GM21381 (cell line): ENCODE measurements at regions not wholly inside any gene's neighbourhood (a gene's known extent, or its start where the extent isn't known, plus 50 kb on each side); places are given as distances from the start of the nearest gene placed in this dataset.

Experiments
- ATAC-seq: cut with Tn5 transposase; IDR thresholded peaks from one replicate; pipeline ENCODE4 v1.9.1; 2021; ENCODE audit warnings: mild to moderate bottlenecking, moderate library complexity; ENCODE audit not compliant: unreplicated experiment

DNA sequence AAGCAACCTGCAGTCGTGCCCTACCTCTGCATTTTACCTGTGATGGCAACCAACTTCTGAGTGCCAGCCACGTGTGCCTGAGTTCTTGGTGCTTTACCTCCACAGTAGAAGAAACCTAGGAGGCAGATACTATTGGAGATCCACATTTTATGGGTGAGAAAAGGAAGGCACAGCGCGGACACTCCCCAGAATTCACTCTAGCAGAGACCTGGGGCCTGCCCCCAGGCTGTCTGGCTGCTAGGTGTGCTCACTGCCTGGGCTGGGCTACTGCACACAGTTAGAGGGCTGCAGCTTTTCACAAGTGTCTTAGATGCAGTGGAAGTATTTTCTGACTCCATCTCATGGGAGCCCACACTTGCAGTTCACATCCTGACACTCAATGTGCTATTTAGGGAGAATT lies 598.8 kb upstream of the ADAMTS16 start:
- no peak for ATAC-seq

DNA sequence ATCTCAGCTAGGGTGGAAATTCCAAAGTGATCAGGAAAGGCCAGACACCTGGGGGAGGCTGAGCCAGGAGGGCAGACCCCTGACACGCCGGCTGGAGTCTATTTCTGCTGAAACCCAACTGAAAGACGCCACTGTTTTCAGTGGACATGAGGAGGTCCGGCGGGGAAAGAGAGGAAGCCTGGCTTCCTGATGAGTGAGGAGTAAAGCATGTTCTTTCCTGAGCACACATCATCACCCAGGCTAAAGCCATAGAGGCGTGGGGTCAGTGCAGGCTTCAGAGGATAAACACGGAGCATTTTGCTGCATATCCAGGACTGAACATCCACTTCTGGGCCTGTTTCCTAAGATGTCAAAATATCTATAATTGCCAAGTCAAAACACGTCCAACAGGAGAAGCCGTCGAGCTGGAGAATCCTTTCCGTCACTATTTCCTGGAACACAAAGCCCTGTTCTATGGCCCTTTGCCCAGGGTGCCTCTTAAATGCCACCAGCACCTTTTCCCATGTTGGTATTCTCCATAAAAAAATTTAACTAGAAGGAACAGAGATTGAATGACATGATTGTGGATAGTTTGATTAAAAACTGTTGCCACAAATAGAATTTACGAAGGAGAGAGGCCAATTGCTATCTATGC lies 597.9 kb upstream of the ADAMTS16 start:
- ATAC-seq: no peak

DNA sequence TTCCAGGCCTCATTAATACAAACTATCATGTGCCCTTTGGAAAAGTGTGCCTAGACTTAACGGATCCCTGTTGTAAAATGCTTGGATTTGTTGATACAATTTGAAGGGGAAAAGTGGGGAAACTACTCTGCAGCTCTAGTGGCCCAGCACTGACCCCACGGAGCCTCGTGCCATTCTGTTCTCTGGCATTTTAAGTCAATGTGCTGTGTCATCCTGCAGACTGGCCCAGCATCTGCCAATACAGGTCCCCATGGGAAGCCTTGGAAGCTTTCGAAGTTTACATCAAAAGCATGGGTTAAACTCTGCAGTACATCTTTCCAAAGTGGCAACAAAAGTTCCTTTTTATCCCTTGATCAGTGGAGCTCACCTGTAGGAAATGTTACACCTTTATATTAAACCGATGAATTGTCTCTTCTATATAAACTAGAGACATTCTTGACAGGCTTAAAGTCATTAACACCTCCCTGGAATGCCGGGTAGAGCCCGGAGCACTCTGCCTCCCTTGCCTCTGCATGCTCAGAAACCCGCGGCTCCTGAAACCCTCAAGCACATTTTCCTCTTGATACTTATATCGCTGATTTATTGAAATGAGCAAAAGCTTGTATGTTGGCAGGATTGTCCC lies 596.0 kb upstream of the ADAMTS16 start:
- no peak for ATAC-seq

DNA sequence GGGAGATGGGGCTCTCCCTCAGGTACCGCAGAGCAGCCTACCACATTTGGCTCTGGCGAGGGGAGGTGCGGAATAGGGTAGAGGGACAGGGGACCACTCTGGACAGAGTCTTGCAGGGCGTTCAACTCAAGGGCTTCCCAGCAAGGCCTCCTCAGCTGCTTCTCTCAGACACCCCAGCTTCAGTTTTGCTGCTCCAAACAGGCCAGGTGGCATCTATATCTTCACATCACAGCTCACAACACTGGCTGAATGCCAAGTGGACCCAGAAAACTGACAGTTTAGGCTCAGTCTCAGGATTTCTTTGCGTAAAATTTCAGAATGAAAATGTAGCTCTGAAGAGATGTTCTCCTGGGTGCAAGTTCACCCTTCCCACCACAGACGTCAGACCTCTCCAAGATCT lies 592.6 kb upstream of the ADAMTS16 start:
- ATAC-seq: no peak

DNA sequence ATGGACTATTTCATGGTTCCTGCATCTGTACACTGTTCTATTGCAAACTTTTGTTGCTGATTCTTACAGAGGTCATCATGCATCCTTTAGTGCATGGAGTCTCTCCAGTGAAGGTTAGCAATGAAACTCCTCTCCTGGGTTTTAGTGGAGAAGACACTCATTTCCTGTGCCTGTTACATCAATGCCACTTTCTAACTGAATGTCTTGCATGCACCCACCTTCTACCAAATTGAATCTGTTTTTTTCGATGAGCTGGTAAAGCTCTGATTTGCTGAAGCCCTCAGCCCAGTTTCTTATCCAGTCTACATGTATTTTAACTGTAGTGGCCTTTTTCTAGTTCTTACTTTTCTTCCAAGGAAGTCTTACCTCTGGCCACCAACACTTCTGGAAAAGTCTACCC lies 591.8 kb upstream of the ADAMTS16 start:
- ATAC-seq: no peak

DNA sequence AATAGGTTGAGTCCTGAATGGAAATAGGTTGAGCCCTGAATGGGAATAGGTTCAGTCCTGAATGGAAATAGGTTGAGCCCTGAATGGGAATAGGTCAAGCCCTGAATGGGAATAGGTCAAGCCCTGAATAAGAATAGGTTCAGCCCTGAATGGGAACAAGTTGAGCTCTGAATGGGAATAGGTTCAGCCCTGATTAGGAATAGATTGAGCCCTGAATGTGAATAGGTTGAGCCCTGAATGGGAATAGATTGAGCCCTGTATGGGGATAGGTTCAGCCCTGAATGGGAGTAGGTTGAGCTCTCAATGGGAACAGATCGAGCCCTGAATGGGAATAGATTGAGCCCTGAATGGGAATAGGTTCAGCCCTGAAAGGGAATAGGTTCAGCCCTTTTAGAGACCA lies 590.8 kb upstream of the ADAMTS16 start:
- ATAC-seq: no peak

DNA sequence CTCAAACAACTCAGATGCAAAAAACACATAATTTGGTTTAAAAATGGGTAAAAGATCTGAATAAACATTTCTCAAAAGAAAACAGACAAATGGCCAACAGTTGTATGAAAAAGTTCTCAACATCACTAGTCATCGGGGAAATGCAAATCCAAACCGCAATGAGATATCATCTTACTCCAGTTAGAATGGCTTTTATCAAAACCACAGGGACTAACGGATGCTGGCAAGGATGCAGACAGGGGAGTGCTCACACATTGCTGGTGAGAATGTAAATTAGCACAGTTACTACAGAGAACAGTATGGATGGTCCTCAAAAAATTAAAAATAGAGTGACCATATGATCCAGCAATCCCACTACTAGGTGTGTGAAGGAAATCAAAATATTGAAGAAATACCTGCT lies 589.1 kb upstream of the ADAMTS16 start:
- ATAC-seq: no peak

DNA sequence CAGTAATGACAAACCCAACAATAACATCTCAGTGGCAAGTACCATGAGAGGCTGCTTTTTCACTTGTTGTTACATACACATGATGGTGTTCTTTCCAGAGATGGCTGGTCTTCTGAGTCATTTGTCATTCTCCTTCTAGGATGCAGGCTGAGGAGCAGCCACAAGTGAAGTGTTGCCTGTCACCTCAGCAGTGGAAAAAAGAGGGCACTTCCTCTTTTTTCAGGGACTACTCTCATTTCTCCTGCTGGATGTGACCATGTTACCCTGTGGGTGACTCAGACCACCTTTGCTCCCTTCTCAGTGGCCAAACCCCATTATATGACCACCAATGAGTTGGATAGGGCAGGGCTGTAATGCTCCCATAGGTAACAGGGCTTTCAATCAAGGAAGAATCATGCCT lies 587.0 kb upstream of the ADAMTS16 start:
- no peak for ATAC-seq

DNA sequence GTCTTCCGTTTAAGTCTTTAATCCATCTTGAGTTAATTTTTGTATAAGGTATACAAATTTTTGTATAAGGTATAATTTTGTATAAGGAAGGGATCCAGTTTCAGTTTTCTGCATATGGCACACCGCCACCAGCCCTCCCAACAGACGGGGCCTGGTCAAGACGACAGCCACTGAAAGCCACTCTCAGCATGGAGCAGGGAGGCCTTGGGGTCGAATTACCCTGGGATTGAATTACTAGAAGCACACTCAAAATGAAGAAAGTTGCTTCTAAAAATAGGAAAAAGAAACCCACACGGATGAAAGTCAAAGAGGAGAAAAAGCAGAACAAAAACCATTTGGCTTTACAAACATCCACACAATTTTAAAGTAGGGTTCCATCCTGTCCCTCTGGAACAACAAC lies 586.2 kb upstream of the ADAMTS16 start:
- no peak for ATAC-seq

DNA sequence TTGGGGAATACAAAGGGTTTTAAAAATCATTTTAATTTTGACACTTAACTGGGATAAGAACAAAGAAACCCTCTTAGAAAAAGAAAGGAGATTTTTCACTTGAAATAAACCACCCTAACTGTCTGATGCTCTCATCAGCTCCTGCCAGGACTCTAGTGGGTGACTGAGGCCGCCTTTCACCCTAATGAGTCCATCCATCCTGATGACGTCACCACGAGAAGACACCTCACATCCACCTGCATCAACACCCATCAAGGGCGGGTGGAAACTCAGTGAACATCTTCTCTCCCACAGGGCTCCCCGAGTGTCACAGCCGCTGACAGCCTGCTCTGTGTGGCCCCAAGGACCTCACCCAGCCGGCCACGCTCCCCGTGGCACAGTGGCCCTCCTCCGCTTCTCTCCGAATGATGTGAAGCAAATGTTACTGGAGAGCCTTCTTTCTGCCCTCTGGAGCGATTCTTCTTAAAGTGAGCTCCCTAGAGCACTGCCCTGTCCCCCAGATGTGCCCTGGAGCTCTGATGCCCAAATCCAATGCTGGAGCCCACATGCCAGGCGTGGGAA lies 584.3 kb upstream of the ADAMTS16 start:
- ATAC-seq: no peak

DNA sequence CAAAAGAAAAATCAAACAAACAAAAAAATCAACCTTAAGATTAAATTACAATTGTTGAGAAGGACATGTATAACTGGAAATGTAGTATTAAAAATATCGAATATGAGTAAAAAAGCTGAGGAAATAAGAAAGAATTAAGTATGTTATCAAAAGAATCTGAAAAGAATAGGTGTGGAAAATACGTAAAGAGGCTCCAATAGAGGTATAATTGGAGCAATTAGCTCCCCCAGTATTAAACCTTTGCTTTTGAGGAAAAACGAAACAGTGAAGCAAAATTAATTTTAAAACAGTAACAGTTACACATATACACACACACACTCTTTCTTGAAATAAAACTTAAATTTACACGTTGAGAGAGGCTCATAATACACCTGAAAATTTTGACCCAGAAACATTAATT lies 578.7 kb upstream of the ADAMTS16 start:
- ATAC-seq: no peak

DNA sequence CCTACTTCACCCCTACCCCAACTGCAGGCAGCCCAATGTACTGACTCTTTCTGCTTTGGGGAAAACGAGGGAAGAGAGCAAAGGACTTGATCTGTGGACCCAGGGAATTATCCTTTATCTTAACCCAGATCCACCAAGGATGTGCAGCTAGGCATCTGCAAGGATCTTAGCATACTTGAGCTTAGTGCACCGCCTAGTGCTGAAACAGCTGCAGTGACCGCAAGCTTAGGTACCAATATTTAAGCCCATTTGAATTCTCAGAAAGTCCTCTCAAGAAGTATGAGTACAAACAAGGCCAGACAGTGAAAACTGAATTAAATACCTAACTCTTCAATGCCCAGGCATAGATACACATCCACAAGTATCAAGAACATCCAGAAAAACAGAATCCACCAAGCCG lies 576.7 kb upstream of the ADAMTS16 start:
- no peak for ATAC-seq

DNA sequence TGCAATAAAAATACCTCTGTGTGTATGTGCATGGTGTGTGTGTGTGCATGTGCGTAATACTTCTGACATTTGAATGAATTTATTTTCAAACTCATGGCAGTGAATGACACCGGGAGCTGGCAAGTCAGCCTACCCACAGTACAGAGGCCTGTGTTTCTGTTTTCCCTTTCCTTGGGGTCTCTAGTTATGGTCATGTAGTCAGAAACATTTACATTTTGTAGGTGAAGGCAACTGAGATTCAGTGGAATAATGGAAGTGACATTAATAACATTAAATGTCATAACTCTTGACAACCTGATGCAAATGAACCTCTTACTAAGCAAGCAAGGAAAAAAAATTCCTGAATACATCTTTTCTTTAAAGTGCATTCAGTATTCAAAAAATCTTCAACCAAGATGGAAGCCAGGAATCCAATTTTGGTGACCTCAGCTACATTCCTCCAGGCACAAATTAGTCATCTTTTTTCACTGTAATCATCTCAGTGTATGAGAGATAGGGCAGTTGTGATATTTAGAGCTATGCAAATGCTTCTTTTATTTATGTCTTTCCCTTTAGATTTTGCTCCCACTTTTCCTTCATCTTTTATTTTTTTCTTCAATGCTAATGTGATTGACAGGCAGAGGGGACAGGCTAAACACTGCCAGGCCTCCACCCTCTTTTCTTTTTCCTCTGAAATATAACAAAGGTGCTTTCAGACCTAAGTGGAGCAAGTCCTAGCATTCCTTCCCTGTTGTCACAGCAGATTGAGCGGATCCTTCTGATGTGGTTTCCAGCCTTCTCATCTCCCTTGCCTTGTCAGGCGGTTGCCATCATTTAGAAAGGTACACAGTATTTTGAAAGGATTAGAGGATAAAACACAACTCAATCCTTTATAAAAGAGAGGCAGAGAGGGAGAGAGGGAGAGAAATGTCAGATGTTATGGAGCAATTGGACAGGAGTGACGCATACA lies 569.8 kb upstream of the ADAMTS16 start:
- no peak for ATAC-seq

DNA sequence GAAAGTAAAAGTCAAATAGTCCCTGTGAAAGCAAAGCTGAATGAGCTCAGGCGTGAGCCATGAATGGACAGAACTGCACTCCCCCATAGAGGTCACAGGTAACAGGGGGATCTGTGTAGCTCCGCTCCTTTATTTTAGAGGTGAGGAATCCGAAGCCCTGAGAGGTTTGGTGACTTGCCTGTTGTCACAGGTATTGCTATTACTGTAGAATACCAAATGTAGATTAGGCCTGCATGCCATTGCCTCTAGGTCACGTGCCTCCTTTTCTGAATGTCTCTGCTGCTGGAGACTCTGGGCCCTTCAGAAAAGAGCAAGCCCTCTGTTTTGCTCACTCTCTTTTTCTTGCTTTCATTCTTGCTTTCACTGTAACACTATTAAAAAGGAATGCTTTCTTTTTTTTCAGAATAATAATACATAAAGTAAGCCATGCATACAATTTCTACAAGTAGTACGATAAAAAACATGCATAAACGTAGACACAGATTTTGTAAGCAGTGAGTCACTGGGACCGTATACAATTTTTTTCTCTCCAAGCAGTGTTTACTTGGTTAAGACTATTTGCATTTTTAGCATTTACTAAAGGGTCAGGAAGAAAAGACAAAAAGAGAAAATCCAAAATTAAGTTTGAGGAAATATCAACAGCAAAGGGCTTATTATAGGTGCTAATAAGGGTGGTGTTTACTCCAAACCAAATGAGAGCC lies 568.7 kb upstream of the ADAMTS16 start:
- no peak for ATAC-seq

DNA sequence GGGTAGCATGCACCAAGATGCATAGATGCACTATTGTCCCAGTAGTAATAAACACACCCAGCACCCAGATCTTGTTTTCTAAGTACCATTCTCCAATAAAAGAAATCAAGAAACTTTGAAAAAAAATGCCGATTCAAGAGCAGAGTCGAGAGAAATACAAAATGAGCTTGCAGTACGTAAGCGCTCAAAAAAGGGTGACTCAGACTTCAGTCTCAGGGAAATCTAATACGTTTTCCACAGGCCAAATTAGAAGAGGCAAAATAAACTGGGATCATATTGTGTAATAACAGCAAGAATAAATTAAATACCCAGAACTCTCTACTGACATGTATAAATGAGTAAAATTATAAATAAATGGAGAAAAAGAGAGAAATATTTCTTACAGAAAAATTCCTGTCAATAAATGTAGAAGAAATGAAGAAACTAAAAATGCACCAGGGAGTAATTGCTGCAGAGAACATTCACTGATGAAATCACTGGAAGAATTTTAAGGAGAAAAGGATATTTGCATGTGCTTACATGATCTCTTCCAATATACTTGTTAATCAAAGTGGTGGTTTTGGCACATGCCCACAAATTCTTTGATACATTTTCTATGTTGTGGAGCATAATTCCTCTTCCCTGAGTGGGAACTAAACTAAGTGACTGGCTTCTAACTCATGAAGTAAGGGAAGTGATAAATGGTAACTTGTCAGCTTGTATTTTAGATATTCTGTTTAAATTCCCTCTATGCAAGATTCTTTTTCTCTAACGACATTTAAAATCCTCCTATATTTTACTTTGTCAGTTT lies 567.6 kb upstream of the ADAMTS16 start:
- ATAC-seq: no peak

DNA sequence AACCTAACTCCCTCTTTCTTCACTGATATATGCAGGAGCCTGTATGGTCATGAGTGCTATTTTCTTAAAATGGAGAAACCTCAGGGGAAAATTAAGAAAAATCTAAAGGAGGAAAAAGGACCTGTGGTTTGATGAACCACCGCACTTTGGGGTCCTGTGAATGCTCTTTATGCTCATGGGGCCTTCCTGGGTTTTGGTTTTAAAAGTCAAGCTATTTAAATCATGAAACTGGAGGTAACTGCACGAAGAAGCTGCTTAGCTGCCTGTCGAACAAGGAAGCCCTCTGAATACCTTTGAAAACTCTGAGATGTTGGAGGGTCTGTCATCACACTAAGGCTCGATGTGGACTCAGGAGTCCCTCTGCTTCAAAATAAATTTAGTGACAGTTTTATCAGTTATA lies 564.5 kb upstream of the ADAMTS16 start:
- ATAC-seq: no peak

DNA sequence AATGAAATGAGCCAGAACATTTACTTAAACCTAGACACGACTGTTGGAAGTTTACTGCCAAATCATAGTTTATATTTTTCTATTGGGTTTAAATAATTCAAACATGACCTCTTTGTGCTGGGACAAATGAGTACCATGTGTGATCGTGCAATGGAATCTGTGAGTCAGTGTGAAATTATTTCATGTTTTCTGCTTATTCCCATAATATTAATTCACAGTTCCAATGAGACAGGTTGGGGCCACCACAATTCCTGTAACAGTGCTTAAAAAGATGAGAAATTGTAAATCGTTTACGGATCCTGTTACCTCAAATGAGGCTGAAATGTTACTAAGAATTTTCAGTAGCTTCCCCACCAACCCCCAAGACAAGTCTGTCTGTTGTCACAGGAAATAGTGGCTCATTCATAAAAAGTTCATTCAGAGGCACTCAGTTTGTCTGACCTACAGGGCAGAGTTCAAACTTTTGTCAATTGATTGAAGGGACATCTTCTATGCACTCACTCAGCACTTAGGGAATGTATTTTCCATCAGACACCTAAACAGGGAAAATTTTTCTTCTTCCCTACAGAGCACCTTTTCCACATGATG lies 563.9 kb upstream of the ADAMTS16 start:
- ATAC-seq: no peak

DNA sequence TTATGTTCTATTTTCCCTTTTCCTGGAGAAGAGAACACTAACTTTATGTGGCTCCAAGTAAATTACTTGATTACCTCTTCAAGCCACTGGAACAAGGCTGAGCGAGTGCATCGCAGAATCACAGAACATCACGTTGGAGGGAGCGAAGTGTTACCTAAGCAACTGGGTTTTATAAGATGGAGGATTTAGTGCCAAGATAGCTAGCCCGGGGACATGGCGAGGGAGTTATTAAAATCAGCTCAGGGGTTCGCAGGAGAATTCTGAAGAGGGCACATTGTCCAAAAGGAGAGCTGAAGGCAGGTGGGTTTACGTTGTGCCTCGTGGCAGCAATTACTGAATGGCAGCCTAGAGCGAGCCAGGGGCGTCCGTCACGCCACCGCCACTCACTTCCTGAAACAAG lies 563.2 kb upstream of the ADAMTS16 start:
- ATAC-seq: no peak

DNA sequence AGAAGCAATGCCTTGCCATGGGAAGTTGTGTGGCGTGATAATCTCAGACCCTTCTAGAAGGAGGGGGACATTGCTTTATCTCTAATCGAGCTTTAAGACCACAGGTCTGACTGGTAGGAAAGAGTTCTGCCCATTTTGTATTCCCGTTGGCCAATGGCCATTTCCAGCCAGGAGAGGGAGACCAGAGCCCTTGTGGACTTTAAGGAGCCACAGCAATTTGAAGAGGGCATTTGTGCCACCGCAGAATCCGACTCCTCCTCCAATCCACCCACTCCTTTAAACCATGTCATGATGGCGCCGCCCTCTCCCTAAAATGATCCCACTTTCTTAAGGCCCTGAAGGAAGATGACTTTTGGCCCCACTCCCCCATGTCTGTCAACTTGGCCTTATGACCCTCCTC lies 560.5 kb upstream of the ADAMTS16 start:
- no peak for ATAC-seq

DNA sequence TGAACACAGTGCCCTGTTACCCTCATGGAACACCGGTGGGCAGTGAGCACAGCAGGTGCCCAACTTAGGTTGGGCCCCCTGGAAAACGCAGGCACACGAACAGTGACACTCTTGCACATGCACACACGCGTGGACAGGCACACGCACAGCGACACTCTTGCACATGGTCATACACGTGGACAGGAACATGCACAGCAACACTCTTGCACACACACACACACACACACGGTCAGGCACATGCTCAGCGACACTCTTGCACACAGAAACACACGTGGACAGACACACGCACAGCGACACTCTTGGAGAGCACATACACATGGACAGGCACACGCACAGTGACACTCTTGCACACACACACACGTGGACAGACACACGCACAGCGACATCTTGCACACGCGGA lies 559.4 kb upstream of the ADAMTS16 start:
- no peak for ATAC-seq
